ENCODE measurements at regions not wholly inside any gene's neighbourhood (a gene's known extent, or its start where the extent isn't known, plus 50 kb on each side); places are given as distances from the start of the nearest gene placed in this dataset.
A peak's percentile ranks its signal among the peaks of the same experiment; 100 is the strongest.
"Not testable (repeated sequence)": the region's sequence is repeated elsewhere in the genome, so short reads cannot be mapped to it uniquely, and the experiment has no call there.

DNA sequence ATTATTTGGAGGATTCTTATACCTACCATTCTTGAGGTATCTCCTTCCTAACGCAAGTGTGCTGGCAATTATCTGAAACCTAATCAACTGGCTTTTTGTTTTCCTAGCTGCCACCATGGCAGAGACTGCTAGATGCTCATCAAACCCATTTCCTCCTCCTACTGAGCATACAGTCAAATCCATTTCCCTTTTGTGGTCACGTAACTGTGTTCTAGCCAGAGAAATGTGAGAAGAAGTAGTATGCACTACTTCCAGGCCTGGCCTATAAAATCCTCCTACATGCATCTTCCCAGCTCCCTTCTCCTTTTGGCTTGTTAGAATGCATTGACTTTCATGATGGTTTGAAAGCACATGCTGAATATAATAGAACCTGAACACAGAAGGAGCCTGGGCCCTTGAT is 494.1 kb upstream of the MEIS1 start:
- DNase-seq, result peak; percentile 5

DNA sequence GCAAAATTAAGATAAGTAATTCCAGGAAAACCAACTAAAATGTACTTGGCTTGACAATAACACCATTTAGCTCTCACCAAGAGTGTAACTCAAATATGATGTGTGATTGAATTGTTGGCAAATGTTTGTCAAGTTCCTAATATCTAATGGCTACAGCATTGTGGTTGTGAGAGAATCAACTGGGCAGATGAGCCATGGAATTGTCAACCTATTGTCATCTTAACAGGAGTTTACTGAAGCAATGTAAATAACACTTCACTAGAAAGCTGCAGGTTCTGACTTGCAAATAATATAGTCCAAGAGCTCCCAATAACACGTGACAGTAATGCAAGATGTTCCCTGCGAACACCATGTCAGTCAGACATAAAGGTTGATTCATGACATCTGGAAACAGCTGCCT is 495.2 kb upstream of the MEIS1 start:
- no peak for DNase-seq

DNA sequence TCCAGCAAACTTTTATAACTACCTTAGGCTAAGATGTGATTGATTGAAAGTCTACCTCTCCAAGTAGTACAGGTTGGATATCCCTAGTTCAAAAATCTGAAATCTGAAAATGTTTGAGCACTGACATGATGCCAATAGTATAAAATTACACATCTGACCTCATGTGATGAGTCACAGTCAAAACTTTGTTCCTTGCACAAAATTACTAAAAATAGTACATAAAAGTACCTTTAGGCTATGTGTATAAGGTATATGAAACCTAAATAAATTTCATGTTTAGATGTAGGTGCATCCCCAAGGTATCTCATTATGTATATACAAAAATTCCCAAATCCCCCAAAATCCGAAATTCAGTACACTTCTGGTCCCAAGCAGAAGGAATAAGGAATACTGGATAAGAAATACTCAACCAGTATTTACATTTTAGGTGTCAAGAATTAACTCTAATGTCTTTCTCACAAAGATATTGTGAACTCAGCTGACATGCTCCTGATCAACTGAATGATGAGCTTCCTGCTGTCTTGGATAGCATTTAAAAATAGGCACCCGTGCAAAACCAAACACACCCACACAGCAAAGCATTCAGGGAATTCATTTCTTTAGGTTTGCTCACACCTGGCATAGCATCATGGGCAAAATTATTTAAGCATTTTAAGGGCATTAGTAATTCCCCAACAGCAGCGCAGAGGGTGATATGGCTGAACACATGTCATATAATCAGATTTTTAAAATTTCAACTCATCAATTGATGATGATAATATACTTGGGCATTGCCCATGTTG is 497.4 kb upstream of the MEIS1 start:
- DNase-seq, result no peak

DNA sequence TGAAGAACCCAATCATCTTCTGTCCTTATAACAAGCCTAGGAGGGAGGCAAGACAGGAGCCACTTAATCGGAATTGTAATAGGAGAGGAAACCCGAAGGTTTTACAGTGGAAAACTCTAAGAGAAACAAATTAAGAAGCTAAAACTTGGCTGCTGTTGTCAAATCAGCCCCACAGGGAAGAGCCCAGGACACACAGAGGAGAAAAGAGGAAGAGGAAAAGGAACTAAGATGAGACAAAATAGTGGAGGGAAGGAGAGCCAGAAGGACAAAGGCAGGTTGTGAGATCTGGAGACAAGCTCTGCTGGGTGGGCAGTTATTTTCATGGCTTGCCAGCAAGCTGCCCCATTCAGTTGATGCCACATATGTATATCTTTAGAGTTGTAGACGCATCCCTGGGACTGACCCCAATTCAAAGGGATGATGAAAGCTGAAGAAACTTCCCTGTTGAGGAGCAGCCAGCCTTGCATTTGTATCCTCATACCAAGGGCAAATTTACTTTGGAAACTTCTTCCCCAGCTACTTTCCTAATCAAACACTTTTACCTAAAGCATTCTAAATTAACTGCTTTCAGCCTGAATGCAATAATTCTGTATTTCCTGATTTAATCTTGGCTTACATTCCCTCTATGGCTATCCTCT is 499.8 kb upstream of the MEIS1 start:
- DNase-seq, result peak; percentile 36

- no peak for DNase-seq
Measured at GRCh38 chr2:65932571-65932970, 500.2 kb upstream of the SPRED2 start.

DNA sequence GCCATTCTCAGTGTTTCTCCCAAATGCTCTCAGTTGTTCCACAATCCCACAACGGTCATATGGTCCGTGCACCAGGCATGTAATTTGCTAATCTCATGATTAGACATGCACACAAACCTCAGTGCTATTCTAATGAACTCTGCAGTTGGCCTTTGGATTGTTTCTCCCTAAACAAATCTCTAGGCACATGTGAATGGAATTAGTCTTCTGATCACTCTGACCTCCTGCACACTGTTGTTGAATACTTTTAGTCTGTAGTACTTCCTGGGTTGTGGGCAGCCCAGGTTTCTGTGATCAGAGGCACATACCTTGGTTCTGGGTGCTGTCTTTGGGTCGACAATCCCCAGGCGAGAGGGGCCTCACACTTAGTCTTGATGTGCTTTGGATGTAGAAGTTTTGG is 498.7 kb upstream of the SPRED2 start:
- DNase-seq, result no peak

DNA sequence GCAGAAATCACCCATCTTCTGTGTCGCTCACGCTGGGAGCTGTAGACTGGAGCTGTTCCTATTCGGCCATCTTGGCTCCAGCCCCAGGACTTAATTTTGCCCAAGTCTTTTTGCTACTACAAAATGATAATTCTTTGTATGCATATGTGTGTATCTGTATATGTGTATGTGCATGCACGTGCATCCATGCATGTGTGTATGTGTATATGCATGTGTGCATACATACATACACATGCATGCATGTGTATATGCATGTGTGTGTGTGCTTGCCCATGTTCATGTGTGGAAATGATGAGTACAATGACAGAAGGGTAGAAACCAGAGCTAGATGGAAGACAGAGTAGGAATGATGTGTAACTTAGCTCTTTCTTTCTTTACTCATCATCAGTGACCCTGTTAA is 497.9 kb upstream of the SPRED2 start:
- no peak for DNase-seq

- DNase-seq, result not testable (repeated sequence)
Measured at GRCh38 chr2:65929664-65930063, 497.3 kb upstream of the SPRED2 start.

DNA sequence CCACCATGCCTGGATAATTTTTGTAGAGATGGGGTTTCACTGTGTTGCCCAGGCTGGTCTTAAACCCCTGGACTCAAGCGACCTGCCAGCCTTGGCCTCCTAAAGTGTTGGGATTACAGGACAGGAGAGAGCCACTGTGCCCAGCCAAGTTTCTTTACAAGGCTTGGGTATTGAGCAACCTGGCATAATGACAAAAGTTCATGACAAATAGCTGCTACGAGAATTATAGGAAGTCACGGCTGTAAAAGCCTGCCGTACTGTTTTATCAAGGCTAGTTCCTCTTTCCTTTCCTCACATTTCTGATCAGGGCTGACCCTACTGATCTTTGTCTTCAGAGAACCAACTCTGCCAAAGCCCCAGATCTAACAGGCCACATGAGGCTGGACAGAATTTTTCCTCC is 490.4 kb upstream of the SPRED2 start:
- DNase-seq, result peak; percentile 87

GRCh38 chr2:65922030-65922429 is 489.6 kb upstream of the SPRED2 start:
- DNase-seq, result no peak

- no peak for DNase-seq
Measured at GRCh38 chr2:65921116-65921515, 488.7 kb upstream of the SPRED2 start.

DNA sequence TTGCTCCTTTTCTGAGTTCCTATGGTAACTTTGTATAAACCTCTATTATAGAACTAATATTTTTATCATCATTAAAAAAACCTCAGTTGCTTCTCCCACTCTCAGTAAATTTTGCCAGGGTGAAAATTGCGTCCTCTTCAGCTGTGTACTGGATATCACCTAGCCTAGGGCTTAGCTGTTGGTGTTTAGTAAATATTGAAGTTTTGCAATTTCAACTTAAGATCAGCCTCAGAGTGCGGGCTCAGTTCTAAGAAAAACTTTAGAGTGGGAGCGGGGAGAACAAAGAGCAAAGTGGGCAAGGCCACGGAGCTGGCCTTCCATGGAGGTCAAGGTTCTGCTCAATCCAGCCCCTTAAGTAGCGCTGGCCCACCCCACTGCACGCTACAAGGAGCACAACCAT is 488.3 kb upstream of the SPRED2 start:
- DNase-seq, result no peak

- DNase-seq, result no peak
Measured at GRCh38 chr2:65919550-65920188, 487.3 kb upstream of the SPRED2 start.

DNA sequence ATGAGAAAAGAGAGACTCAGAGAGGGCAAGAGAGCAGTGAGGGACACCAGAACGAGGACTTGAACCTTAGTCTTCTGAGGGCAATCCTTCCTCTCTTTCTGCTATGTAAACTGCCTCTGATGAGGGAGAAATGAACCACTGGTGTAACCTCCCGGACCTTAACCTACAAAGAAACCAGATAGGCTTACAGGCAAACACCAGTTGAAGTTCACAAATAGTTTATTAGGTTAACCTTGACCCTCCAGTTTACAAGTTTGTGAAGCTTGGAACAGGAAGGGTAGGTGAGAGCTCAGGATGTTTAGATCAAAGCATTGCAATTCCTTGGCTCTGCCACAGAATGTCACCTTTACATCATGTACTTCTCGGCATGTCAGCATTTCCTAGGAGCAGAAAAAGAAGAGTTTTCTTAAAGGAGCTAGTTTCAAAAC is 486.4 kb upstream of the SPRED2 start:
- peak; percentile 3 for DNase-seq

DNA sequence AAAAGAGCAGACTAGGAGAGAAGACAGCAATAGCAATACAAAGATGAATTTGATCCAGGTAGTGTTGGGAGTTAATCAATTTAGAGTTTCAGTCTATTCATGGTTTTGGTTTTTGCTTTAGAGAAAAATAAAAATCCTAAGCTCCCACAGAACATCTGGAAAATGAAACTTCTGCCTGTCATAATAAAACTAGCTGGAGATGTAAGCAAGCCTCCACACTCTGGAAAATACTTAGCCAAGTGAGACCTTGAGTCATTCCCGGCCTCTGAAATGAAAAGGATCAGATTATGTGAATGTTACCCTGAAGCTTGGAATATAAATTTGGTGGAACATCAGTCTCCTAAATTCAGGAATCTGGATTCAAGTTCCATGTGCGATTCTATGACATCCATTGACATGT is 485.6 kb upstream of the SPRED2 start:
- no peak for DNase-seq

DNA sequence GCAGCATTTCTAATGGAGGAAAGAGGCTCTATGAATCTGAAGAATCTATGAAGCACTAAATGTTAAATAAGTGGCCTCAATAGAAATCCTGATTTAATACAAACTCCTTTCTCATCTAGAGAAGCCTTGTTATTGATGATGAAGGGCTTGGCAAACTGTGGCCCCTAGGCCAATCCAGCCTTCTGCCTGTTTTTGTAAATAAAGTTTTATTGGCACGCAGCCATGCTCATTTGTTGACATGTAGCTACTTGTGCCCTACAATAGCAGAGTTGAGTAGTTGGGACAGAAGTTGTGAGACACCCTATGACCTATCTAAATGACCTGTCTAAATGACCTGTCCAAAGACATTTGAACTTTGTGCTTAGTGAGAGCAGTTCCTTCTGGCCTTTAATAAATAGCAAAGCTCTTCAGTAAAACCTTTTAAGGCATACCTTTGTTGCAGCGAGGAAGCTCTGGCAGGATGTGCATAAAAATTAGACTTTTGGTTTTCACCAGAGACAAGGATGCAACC is 484.4 kb upstream of the SPRED2 start:
- no peak for DNase-seq

DNA sequence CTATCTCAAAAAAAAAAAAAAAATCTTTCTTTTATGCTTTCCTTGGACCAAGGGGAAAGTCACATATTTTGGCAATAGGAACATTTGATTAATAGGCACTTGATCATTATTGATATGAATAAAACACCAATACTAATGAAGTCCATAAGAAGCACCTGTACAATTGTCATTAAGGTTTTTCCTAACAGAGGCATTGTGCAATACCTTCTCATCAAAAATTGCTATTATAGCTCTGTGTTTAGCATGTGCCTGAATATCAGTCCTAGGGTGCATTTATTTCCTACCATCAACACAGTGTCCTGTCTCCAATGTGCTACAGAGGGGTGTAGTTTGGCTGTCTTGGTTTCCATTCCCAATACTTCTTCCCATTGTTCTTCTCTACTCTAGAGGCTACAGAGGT is 483.8 kb upstream of the SPRED2 start:
- no peak for DNase-seq

GRCh38 chr2:65915273-65915672 is 482.9 kb upstream of the SPRED2 start:
- no peak for DNase-seq

DNA sequence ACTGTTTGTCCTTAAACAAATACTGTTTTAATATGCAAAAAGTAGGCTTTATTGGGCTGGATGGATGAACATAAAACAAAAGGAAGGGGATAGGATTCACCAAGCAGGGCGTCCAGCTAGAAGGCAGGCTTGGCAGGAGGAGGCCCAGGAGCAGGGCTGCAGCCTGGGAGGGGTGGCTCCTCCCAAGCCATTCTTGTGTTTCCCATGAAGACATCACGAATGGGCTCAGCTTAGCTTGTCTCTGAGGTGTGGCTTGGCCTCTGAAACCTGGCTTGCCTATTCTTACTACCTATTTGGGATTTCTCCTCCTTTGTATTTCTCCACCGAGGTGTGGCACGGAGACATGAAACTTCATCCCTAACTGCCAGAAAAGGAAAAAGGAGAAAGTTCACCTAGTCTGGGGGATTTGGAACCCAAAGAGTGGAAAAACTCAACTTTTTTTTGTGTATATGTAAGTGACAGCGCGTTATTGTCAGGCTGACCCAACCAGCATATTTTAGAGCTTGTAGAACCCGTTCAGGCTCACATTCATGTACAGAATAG is 481.9 kb upstream of the SPRED2 start:
- no peak for DNase-seq

DNA sequence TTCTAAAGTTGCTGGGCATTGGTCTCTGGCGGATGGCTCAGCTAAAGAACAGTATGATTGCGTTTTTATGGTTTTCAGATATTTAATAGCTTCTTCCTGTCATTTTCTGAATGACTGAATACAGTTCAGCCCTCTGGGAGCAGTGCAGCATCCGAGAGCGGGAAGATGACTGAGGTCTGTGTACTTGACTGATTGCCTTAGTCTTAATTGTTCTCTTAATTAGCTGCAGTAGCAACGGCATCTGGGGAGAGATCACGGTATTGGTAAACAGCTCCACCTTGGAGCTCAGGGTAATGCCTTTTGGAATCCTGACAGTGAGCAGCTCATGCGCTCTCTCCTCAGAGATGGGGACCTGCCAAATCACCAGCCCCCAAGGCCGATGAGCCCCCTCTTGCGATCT is 481.4 kb upstream of the SPRED2 start:
- no peak for DNase-seq

DNA sequence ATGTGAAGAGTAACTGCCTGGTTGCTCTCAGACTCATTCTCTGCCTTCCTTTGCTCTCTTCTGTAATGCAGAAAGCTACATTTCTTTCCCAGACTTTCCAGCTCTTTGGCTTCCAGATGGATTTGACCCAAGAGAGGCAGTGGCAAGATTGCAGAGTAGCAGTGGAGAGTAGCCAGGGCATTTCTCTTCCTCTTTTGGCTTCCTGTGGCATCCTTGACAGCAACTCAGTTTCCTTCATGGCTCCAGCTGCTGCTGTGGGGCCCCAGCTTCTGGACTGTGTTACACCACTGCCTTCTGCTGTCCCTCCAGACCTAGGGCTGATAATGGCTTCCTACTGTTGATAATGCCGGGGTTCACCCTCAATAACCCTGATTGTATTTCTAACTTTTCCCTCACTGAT is 469.4 kb upstream of the SPRED2 start:
- peak; percentile 12 for DNase-seq

- no peak for DNase-seq
Measured at GRCh38 chr2:65896446-65896845, 464.0 kb upstream of the SPRED2 start.

GRCh38 chr2:65890131-65890530 is 457.7 kb upstream of the SPRED2 start:
- peak; percentile 25 for DNase-seq

DNA sequence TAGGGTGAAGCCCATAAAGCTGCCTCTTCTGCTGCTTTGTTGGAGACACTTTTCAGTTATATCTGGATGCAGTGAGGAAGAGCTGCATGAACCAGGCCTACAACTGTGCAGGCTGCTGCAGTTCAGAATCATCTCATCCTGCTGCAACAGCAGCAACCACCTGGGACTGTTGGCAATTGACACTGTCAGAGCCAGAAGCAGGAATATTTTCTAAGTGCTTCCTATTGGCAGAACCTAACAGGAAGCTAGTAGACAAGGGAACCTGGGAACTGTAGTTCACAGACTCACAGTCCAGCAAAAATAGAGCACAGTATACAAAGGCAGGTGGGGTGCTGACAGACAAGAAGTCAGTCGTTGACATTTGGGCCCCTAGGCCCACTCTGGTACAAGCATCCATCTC is 452.9 kb upstream of the SPRED2 start:
- DNase-seq, result no peak
